Esophagus muscularis mucosa (tissue), 4 donors: ENCODE measurements at regions not wholly inside any gene's neighbourhood (a gene's known extent, or its start where the extent isn't known, plus 50 kb on each side); places are given as distances from the start of the nearest gene placed in this dataset.

Source experiments
- CTCF ChIP-seq, 3 experiments: fragments of 200-600 bp in 2 of 3; fragments of 450-650 bp in 1 of 3; sonication (generic) in 2 of 3; IDR thresholded peaks; one replicate each; pipeline ENCODE4 v1.5.1; 2017 to 2019; ENCODE audit warnings: antibody characterized with exemption in 3 of 3, mild to moderate bottlenecking in 2 of 3, moderate library complexity in 1 of 3
- EP300 ChIP-seq: sonication (generic); formaldehyde crosslinking; IDR thresholded peaks from one replicate; pipeline ENCODE4 v1.6.1; 2017; ENCODE audit warnings: antibody characterized with exemption
- POLR2A ChIP-seq: fragments of 450-650 bp; IDR thresholded peaks from one replicate; pipeline ENCODE4 v1.6.1; 2017; ENCODE audit warnings: antibody characterized with exemption, moderate library complexity, mild to moderate bottlenecking, low read depth

GRCh38 chr9:81874250-81874649 lies 54.0 kb upstream of the SPATA31D4 start:
- TF ChIP-seq CTCF (IDR thresholded peaks at IDR 0.05): no peak
- TF ChIP-seq EP300: no peak
- TF ChIP-seq POLR2A: no peak
